ENCODE measurements at regions not wholly inside any gene's neighbourhood (a gene's known extent, or its start where the extent isn't known, plus 50 kb on each side); places are given as distances from the start of the nearest gene placed in this dataset.

DNA sequence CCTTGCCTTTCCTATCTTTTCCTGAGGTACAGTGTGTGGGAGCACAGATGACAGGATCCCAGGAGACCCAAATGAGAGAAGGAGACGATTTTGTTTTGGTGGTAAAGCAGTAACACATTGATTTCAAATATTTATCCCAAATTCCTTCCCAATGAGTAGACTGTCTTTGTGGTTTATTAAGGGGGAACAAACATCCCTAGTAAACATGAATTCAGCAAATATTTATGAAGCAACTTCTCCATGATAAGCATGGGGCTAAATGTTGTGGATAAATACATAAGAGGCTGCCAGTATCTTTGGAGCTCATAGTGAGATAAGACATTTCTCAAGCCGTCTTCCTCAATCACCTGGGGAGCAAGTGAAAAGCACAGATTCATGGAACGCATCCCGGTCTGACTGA, 460.8 kb upstream of the CFAP20DC start:
- no peak for TF ChIP-seq POLR2A (IDR thresholded peaks at IDR 0.05; ENCODE audit: low read depth, low read length)
- TF ChIP-seq POLR2AphosphoS5 (IDR thresholded peaks at IDR 0.05; ENCODE audit: low read depth, low read length) = no peak

Data from GM12892 (cell line).